PC-3 (cell line): ENCODE measurements at regions not wholly inside any gene's neighbourhood (a gene's known extent, or its start where the extent isn't known, plus 50 kb on each side); places are given as distances from the start of the nearest gene placed in this dataset.

ENCODE experiments used
- ATAC-seq: fragments of 200-7000 bp; cut with Tn5 transposase; 2 replicates; pipeline ENCODE4 v1.9.1; 2020; ENCODE audit warnings: mild to moderate bottlenecking, moderate library complexity
- BruUV-seq: library from RNA; stranded (reverse); fragments of 400-500 nt; replicated peaks from 2 replicates; lab custom pipeline; 2021; lab: Mats Ljungman, UMichigan
- CTCF ChIA-PET: fragments of 300-600 bp; sonication (Branson Sonifier 250); formaldehyde crosslinking; loops from one replicate; lab custom pipeline; 2022; ENCODE audit warnings: antibody characterized with exemption; lab: Charles Lee
- POLR2A ChIA-PET: fragments of 300-600 bp; sonication (Branson Sonifier 250); formaldehyde crosslinking; loops from one replicate; lab custom pipeline; 2022; ENCODE audit warnings: antibody characterized with exemption; ENCODE audit not compliant: unreplicated experiment; lab: Charles Lee
- DNase-seq: peaks from one replicate; pipeline ENCODE4 v3.0.0-alpha.2; 2015
- H2AFZ ChIP-seq: fragments of 300-600 bp; sonication (generic); 2 replicates; pipeline ENCODE4 v1.6.0; 2016; ENCODE audit warnings: antibody characterized with exemption, low read length
- H3F3A ChIP-seq: fragments of 300-600 bp; sonication (generic); one replicate; pipeline ENCODE4 v1.6.0; 2017; ENCODE audit warnings: antibody characterized with exemption, low read length, control low read depth, mild to moderate bottlenecking; ENCODE audit not compliant: unreplicated experiment
- H3K27ac ChIP-seq: fragments of 300-600 bp; sonication (generic); 2 replicates; pipeline ENCODE4 v1.5.1; 2016; ENCODE audit warnings: mild to moderate bottlenecking, low read length
- H3K27me3 ChIP-seq: fragments of 300-600 bp; sonication (generic); 2 replicates; pipeline ENCODE4 v1.6.1; 2016; ENCODE audit warnings: low read length, mixed read lengths
- H3K36me3 ChIP-seq: fragments of 300-600 bp; sonication (generic); 2 replicates; pipeline ENCODE4 v1.6.1; 2016; ENCODE audit warnings: low read depth, mixed run types, low read length, mixed read lengths
- H3K4me1 ChIP-seq: fragments of 300-600 bp; sonication (generic); 2 replicates; pipeline ENCODE4 v1.5.1; 2016; ENCODE audit warnings: low read length; ENCODE audit not compliant: insufficient read depth
- H3K4me2 ChIP-seq: fragments of 300-600 bp; sonication (generic); 2 replicates; pipeline ENCODE4 v1.6.0; 2016; ENCODE audit warnings: low read length
- H3K4me3 ChIP-seq: fragments of 300-600 bp; sonication (generic); 2 replicates; pipeline ENCODE4 v1.5.1; 2016; ENCODE audit warnings: mild to moderate bottlenecking, low read length, mixed read lengths
- H3K79me2 ChIP-seq: fragments of 300-600 bp; sonication (generic); 2 replicates; pipeline ENCODE4 v1.6.1; 2017; ENCODE audit warnings: low read length, mixed read lengths
- H3K9ac ChIP-seq: fragments of 300-600 bp; sonication (generic); 2 replicates; pipeline ENCODE4 v1.6.0; 2016; ENCODE audit warnings: mild to moderate bottlenecking, low read length
- H3K9me2 ChIP-seq: fragments of 300-600 bp; sonication (generic); replicated peaks from 2 replicates; pipeline ENCODE4 v1.6.1; 2016; ENCODE audit warnings: mixed run types, low read length, mixed read lengths
- H3K9me3 ChIP-seq: fragments of 300-600 bp; sonication (generic); 2 replicates; pipeline ENCODE4 v1.6.1; 2016; ENCODE audit warnings: low read length, mixed read lengths
- H4K20me1 ChIP-seq: fragments of 300-600 bp; sonication (generic); 2 replicates; pipeline ENCODE4 v1.6.1; 2016; ENCODE audit warnings: low read length, mixed read lengths
- CTCF ChIP-seq: fragments of 300-600 bp; sonication (generic); conservative IDR thresholded peaks from 2 replicates; pipeline ENCODE4 v1.5.1; 2017; ENCODE audit warnings: antibody characterized with exemption, low read depth, mild to moderate bottlenecking, low read length
- EZH2 ChIP-seq: fragments of 300-600 bp; sonication (generic); IDR thresholded peaks from one replicate; pipeline ENCODE4 v1.6.1; 2017; ENCODE audit warnings: antibody characterized with exemption, mild to moderate bottlenecking, low read length; ENCODE audit not compliant: unreplicated experiment
- EZH2phosphoT487 ChIP-seq: fragments of 300-600 bp; sonication (generic); IDR thresholded peaks from 2 replicates; pipeline ENCODE4 v1.6.1; 2018; ENCODE audit warnings: mild to moderate bottlenecking, antibody characterized with exemption, low read length, borderline replicate concordance
- intact Hi-C: fragments of 100-400 bp; cut with micrococcal nuclease; formaldehyde crosslinking; loops from 2 replicates; pipeline ENCODE4 v1.9.0; 2023

GRCh38 chr1:235049217-235049616 is 79.4 kb downstream of the TOMM20 start:
- Histone ChIP-seq H3K27me3 (no peaks in the 10 kb centered on the region), H2AFZ (no peak overlapping the region), H3K9me2 (no peaks in the 10 kb centered on the region), H3K9ac (no peak overlapping the region), H3K79me2 (no peaks in the 10 kb centered on the region), H3K4me2 (no peak overlapping the region), H4K20me1 (no peaks in the 10 kb centered on the region), H3K4me3 (no peak overlapping the region), H3K27ac (no peak overlapping the region), H3K9me3 (no peaks in the 10 kb centered on the region), H3K4me1 (peaks cover 16% of the 10 kb centered on the region), H3F3A (no peaks in the 10 kb centered on the region), H3K36me3 (no peaks in the 10 kb centered on the region)
- intact Hi-C loops, result no loop called here
- ATAC-seq, result no peak
- CTCF ChIA-PET, result no interaction called here
- DNase-seq, result no peak
- POLR2A ChIA-PET, result no interaction called here
- TF ChIP-seq EZH2phosphoT487 (no peak), EZH2 (no peak), CTCF (no peak)
- BruUV-seq, result no TSS peak

GRCh38 chr1:235047331-235047871 is 81.2 kb downstream of the TOMM20 start:
- Histone ChIP-seq H3K27me3 (no peaks in the 10 kb centered on the region), H3K9ac (peak overlapping the region; percentile 13; the same call in 1 of the 2 replicates), H4K20me1 (no peaks in the 10 kb centered on the region), H3K4me3 (no peak overlapping the region), H3K4me2 (peak overlapping the region; percentile 57; the same call in 1 of the 2 replicates), H3K36me3 (no peaks in the 10 kb centered on the region), H3K9me2 (no peaks in the 10 kb centered on the region), H2AFZ (peak overlapping the region; percentile 69; the same call in 1 of the 2 replicates), H3K4me1 (peaks cover 16% of the 10 kb centered on the region), H3F3A (no peaks in the 10 kb centered on the region), H3K79me2 (no peaks in the 10 kb centered on the region), H3K27ac (peak overlapping the region; percentile 80), H3K9me3 (no peaks in the 10 kb centered on the region)
- DNase-seq, result no peak
- intact Hi-C loops, result no loop called here
- ChIA-PET CTCF (no interaction called here), POLR2A (no interaction called here)
- no TSS peak for BruUV-seq
- no peak for ATAC-seq
- TF ChIP-seq EZH2 (no peak), CTCF (no peak), EZH2phosphoT487 (no peak)

GRCh38 chr1:235045921-235046601 is 82.6 kb downstream of the TOMM20 start:
- TF ChIP-seq CTCF (no peak), EZH2phosphoT487 (no peak), EZH2 (no peak)
- Histone ChIP-seq H3K79me2 (no peaks in the 10 kb centered on the region), H3F3A (no peaks in the 10 kb centered on the region), H3K9ac (no peak overlapping the region), H3K4me2 (no peak overlapping the region), H3K9me3 (no peaks in the 10 kb centered on the region), H3K4me1 (peaks cover 16% of the 10 kb centered on the region), H3K27me3 (no peaks in the 10 kb centered on the region), H4K20me1 (no peaks in the 10 kb centered on the region), H3K27ac (no peak overlapping the region), H3K4me3 (no peak overlapping the region), H3K36me3 (no peaks in the 10 kb centered on the region), H3K9me2 (no peaks in the 10 kb centered on the region), H2AFZ (no peak overlapping the region)
- CTCF ChIA-PET, result no interaction called here
- POLR2A ChIA-PET, result no interaction called here
- intact Hi-C loops, result no loop called here
- DNase-seq (no peak), ATAC-seq (no peak)
- BruUV-seq, result no TSS peak
